Epidermal melanocyte (primary cell): ENCODE measurements at regions not wholly inside any gene's neighbourhood (a gene's known extent, or its start where the extent isn't known, plus 50 kb on each side); places are given as distances from the start of the nearest gene placed in this dataset.

Source experiments
- DNase-seq: peaks from one replicate; pipeline ENCODE4 v3.0.0; 2011; ENCODE audit warnings: low spot score; ENCODE audit not compliant: insufficient read length

GRCh38 chr11:97934572-97935208 lies 1086.1 kb upstream of the CNTN5 start:
- no peak for DNase-seq

DNA sequence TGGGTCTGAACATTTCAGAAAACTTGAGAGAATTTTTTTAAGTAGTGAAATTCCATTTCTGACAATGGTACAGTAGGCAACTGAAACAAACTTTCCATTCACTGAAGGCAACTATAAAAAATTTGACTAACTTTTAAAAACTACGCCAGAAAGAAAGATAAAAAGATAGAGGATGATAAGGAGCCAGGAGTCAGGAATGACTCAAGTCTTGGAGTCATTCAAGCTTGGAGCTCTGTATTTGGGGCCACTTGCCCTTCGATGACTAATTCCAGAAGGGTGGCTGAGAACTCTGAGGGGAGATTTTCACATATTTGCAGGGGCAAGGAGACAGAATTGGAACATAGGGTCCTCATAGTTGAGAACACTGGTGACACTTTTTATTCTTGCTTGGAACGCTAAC lies 1083.2 kb upstream of the CNTN5 start:
- DNase-seq, result no peak

DNA sequence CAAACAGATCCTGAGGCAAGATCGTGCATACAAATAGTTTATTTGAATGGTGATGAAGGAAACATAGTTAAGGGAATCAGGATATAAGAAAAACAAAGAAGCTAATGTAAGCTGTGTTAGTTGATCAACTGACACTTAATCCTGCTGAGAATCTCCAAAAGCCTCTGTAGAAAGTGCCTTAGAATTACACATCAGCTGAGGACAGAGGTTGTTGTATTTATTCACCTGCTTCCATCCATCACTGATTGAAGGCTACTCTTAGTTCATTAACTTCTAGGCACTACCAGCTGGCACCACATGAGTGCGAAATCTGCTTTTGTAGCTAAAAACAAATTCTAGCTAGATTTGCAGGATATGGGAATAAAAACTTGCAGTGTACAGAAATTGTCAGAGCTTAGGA lies 1082.0 kb upstream of the CNTN5 start:
- DNase-seq, result no peak

GRCh38 chr11:97943493-97943892 lies 1077.3 kb upstream of the CNTN5 start:
- no peak for DNase-seq

DNA sequence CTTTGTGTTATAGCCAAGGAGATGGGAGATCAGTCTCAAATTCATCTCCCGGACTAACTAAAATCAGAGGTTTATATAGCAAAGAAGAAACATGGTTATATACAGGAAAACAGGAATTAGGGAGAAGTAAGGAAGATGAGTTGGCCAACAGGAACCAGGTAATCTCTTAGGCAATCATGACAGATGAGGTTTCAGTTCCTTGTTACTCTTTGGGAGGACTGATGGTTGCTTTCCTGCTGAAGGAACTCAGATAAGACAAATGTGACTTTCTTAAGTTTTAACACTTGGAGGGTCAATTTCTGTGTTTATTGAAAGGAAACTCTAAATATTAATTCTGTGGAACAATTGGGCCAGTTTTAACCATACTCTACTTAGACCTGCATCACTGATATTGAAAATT lies 1072.0 kb upstream of the CNTN5 start:
- no peak for DNase-seq

DNA sequence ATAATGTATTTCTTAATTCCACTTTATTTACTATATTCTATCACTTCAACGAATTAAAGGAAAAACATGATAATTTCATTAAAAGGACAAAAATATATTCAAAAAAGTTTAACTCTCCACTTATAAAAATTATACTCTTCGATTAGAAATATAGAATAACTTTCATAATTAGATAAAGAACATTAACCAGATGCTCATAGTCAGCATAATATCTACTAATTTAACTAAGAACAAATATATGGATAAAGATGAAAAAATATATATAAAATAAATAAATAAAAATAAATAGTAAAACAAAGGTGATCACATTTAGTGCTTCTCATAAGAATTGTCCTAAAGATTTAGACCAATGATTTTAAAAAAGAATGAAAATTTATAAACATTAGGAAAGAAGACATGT lies 1065.2 kb upstream of the CNTN5 start:
- no peak for DNase-seq

DNA sequence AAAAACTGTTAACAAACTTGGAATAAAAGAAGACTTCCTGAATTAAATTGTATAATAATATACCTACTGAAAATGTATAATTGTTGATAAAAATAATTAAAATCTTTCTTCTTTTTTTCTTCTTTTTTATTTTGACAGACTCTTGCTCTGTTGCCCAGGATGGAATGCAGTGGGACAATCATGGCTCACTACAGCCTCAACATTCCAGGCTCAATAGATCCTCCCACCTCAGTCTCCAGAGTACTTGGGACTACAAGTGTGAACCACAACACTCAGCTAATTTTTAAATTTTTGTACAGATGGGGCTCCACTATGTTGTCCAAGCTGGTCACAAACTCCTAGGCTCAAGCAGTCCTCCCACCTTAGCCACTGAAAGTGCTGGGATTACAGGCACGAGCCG lies 1063.8 kb upstream of the CNTN5 start:
- no peak for DNase-seq

DNA sequence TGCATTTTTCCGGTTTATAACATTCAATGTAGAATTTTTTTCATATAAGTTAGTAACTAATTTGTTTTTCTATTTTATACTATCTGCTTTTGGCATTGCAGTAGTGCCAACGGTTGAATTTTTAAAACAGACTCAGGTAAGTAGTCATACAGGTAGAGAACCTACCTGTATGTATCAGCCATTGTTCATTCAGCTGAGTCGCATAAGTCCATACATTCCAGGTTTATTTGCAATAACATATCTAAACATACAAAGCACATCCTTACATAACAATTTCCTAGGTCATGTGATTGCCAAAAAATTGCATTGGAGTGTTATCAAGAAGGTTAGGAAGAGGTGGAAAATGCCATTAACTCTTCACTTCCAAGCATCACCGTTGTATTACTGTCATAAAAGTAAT lies 1059.3 kb upstream of the CNTN5 start:
- no peak for DNase-seq

DNA sequence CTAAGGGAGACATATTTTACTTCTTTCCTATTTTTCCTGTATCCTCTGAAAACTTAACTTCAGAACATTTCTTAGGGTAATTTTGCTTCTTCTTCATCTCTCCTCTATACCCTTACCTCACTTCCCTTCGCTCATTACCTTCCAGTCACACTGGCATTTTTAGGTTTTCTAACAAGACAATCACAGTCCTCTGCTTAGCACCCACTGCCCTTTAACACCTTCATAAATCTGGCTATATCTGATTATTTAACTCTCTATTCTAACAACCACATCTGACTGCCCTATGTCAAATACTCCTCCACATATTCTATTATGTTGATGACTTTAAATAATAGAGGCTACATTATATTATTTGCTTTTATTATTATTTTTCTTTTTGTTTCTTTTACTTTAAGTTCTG lies 1058.0 kb upstream of the CNTN5 start:
- no peak for DNase-seq

- no peak for DNase-seq
These were observed 1057.0 kb upstream of the CNTN5 start for GRCh38 chr11:97963528-97964331.

DNA sequence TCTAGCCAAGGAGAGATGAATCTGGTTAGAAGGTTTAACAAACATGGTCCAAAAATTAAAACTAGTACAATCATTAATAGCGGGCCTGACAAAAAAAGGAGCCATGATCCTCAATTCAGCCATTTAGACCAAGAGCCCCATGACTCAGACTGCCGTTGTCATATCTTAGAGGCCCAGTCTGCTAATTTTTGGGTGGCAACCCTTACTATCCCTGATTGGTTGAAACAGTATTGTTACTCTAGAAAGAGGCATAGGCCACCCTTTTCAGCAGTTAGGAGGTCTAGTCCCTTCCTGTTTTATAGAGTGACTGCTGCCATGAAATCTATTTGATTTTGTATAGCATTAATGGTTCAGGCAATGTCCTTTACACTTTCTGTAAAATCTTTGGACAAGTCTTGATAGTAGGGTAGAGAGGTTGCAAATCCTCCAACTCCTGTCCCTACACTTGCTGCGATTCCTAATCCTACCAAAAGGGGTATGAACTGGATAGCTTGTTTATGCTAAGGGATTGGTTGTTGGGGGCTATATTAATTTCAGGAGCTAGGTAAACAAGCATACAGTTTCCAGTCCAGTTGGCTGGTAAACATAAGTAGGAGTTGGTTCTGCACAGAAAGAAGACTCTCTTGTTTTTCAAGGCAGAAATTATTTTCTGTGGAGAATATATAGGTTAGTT lies 1056.3 kb upstream of the CNTN5 start:
- no peak for DNase-seq

DNA sequence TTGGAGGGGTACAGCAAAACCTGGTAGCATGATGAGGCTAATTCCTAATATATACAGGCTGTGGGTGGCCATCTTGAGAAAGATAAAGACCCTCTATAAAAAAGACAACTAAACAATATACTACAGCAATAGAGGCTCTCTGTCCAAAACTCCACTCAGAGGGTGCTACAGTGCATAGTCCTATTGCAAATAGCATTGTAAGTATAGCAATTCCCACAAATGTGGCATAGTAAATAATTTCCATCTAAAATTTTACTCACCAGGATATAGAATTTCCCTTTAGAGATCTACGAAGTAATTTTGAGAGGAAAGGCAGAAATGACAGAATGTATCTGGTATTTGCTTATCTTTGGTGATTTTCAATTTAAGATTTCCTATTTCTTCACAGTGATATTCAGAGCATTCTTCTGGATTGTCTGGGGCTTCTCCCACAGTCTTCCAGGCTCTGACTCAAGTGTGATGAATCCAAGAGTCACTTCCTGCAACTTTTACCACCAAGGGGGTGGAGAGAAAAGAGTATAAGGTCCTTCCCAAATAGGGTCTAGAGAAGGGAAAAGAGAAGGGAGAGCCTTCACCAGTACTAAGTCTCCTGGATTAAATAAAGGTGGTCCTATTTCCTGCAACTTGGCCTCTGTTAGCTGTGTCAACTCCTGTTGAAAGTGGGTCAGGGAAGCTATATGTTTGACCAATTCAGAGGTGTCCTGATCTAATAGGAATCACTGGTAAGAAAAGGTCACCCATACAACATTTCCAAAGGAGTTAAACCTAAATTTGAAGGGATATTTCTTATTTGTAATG lies 1054.7 kb upstream of the CNTN5 start:
- no peak for DNase-seq

DNA sequence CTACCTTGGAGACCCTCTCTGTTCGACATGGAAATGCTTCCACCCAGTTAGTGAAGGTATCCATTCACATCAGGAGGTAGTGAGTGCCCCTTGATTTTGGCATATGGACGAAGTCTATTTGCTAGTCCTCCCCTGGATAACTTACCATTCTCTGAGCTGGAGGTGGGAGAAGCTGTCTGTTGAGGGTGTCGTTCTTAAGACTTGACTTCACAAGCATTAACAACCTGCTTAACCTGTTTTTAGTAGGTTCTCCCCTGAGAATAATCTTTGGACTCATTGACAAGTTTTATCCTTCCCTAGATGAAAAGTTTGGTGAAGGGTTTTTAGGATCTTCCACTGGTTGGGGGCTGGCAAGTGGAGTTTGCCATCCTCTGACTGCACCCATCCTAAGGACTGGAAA lies 1053.8 kb upstream of the CNTN5 start:
- DNase-seq, result no peak

DNA sequence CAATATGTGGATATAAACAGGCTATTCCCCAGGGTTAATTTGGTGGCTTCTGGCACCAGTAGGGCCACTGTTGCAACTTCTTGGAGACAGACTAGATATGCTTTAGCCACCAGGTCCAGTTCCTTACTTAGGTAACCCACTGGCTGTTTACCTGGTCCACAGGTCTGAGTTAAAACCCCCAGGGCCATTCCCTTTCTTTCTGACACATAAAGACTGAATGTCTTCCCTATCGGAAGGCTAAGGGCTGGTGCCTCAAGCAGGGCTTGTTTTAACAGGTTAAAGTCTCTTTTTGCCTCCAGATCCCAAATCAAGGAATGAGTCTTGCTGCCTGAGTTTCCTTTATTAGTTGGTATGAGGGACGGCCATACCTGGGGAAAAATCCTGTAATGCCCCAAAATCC lies 1052.7 kb upstream of the CNTN5 start:
- no peak for DNase-seq

GRCh38 chr11:97972731-97973130 lies 1048.0 kb upstream of the CNTN5 start:
- DNase-seq, result no peak

DNA sequence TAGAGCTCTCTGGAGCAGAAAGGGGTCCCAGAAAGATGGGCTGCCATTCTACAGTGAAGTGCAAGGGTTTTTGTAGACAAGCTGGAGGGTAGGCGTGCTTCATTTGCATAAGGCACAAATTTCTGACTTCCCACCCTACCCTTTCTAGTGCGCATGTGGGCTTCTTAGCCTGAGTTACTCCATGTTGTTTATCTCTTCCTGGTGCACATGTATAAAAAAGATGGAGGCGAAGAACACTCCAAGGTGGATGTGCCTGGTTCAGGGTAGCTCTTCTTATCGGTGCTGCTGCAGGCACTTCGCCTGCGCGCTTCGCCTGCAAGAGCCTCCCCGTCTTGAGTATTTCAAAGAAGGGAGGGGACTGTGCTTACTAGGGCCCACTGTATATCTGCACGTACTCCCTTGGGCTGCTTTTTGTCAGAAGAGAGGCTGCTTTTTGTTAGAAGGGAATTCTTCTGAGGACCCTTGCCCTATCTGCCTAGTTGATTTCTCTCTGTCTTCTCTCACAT lies 1047.3 kb upstream of the CNTN5 start:
- DNase-seq, result no peak

DNA sequence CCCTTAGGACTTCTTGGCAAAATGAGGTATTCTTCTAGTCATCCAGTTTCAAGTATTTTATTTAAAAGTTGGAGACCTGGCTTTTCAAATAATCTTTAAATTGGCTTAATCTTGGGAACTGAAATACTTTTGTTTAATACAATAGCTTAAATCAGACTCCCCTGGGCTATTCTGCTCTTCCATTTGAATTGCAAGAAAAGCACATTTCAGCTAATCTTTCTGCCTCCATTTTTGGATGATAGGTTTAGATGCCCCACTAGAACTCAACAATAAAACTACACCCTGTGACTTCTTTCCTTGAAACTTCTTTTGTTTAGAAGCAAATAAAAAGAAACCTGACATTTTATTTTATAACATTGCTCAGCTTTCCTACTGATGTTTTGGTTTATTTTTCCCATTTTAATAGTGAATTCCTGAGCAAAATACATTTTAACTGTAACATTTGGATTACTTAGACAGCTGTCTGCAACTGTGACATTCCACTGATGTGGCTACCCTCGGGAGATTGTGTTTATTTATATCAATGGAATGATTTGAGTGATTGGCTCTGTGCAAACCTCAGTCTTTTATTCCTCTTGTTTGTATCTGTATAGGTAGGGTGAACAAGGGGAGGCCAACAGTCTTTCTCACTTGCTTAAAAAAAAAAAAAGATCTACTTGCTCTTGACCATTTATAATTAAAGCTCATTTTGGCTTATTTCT lies 1045.8 kb upstream of the CNTN5 start:
- no peak for DNase-seq

DNA sequence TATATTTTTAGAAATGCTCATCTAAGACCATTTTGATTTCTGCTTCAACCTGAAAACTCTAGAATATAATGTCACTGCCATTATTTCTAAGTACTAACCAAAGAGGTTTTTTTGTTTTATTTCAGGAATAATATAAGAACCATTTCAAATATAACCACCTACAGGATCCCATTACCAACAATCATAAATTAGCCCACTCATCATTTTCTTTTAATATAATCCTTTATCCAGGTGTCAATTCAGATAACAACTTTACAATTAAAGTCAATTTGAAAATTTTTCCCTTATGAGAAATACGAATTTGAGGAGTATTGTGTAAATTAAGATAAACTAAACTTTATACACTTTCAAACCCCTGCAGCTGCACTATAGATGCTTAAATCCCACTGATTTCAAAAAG lies 1043.0 kb upstream of the CNTN5 start:
- DNase-seq, result no peak

DNA sequence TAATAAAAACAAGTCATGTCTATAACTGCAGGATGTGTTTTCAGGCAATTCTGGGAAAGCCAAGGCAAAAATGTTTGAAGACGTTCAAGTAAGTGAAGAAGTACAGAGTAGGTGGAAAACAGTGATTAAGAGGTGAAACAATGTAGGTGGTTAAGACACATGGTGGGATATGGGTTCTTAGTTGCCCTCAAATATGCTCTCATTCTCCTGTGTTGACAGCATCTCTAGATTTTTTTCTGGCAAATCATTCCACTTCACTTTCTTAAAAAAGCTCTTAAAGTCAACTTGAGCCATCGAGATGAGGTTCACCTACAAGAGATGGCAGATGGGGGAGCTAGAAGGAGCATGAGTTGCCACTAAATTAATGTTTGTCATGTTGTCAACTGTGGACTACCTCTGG lies 1041.0 kb upstream of the CNTN5 start:
- DNase-seq, result no peak

GRCh38 chr11:97982512-97982911 lies 1038.2 kb upstream of the CNTN5 start:
- no peak for DNase-seq

DNA sequence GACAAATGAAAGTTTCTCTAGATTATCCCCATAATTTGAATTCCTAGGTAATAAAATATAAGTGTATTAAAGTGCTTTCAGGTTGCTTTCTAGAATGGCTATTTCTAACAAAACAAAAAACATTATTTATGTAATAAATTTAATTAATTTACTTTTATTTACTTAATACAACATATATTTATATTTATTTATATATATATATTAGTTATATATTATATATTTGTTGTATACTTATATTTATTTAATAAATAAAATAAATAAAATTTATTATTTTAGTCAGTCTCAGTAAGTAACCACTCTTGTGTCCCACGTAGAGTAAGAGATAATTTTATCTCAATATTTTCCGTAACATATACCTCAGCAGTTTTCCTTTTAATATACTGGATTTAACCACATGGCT lies 1031.6 kb upstream of the CNTN5 start:
- DNase-seq, result no peak
